GM23338 (cell line): ENCODE measurements at regions not wholly inside any gene's neighbourhood (a gene's known extent, or its start where the extent isn't known, plus 50 kb on each side); places are given as distances from the start of the nearest gene placed in this dataset.

Source experiments
- ATAC-seq: fragments of 200-7000 bp; cut with Tn5 transposase; 3 replicates; pipeline ENCODE4 v1.9.1; 2020
- DNase-seq: peaks from one replicate; pipeline ENCODE4 v3.0.0-alpha.2; 2015; ENCODE audit warnings: low spot score
- H2AFZ ChIP-seq: fragments of 200-600 bp; sonication (generic); 2 replicates; pipeline ENCODE4 v1.8.0; 2016; ENCODE audit warnings: antibody characterized with exemption, mild to moderate bottlenecking, moderate library complexity
- H3F3A ChIP-seq: fragments of 200-600 bp; sonication (generic); replicated peaks from 2 replicates; pipeline ENCODE4 v1.8.0; 2017; ENCODE audit warnings: antibody characterized with exemption, mixed run types, low read depth
- H3K27ac ChIP-seq: fragments of 200-600 bp; sonication (generic); 2 replicates; pipeline ENCODE4 v1.6.1; 2016; ENCODE audit warnings: low read depth
- H3K27me3 ChIP-seq: fragments of 200-600 bp; sonication (generic); 2 replicates; pipeline ENCODE4 v1.8.0; 2016; ENCODE audit warnings: mild to moderate bottlenecking, mixed run types, moderate library complexity; ENCODE audit not compliant: insufficient read depth
- H3K36me3 ChIP-seq: fragments of 200-600 bp; sonication (generic); 2 replicates; pipeline ENCODE4 v1.8.0; 2016; ENCODE audit warnings: mild to moderate bottlenecking; ENCODE audit not compliant: insufficient read depth
- H3K4me1 ChIP-seq: fragments of 200-600 bp; sonication (generic); 2 replicates; pipeline ENCODE4 v1.8.0; 2016; ENCODE audit warnings: mild to moderate bottlenecking, moderate library complexity; ENCODE audit not compliant: insufficient read depth
- H3K4me2 ChIP-seq: fragments of 200-600 bp; sonication (generic); 2 replicates; pipeline ENCODE4 v1.7.1; 2017; ENCODE audit warnings: mixed run types
- H3K4me3 ChIP-seq: fragments of 200-600 bp; sonication (generic); 2 replicates; pipeline ENCODE4 v1.6.1; 2016; ENCODE audit warnings: mixed run types
- H3K79me2 ChIP-seq: fragments of 200-600 bp; sonication (generic); replicated peaks from 2 replicates; pipeline ENCODE4 v1.8.0; 2017; ENCODE audit warnings: mild to moderate bottlenecking; ENCODE audit not compliant: insufficient read depth
- H3K9me2 ChIP-seq: fragments of 200-600 bp; sonication (generic); 2 replicates; pipeline ENCODE4 v1.8.0; 2017; ENCODE audit not compliant: insufficient read depth
- H4K20me1 ChIP-seq: fragments of 200-600 bp; sonication (generic); replicated peaks from 2 replicates; pipeline ENCODE4 v1.8.0; 2017; ENCODE audit warnings: mild to moderate bottlenecking; ENCODE audit not compliant: insufficient read depth
- H3K27ac Mint-ChIP-seq: 2 replicates; pipeline ENCODE4 v1.8.0; 2020; ENCODE audit warnings: inconsistent platforms, mild to moderate bottlenecking, moderate library complexity, mixed read lengths
- H3K27me3 Mint-ChIP-seq: 3 replicates; pipeline ENCODE4 v1.8.0; 2022; ENCODE audit warnings: low read depth, mild to moderate bottlenecking, moderate library complexity, mixed read lengths, inconsistent platforms; ENCODE audit not compliant: insufficient read depth, poor library complexity
- H3K36me3 Mint-ChIP-seq: 3 replicates; pipeline ENCODE4 v1.8.0; 2021; ENCODE audit warnings: low read depth, mild to moderate bottlenecking, inconsistent platforms, moderate library complexity, mixed read lengths
- H3K4me1 Mint-ChIP-seq: 3 replicates; pipeline ENCODE4 v1.8.0; 2020; ENCODE audit warnings: mild to moderate bottlenecking, inconsistent platforms, mixed read lengths
- H3K4me3 Mint-ChIP-seq: 3 replicates; pipeline ENCODE4 v1.8.0; 2021; ENCODE audit warnings: moderate library complexity, mild to moderate bottlenecking, inconsistent platforms, mixed read lengths
- H3K9me3 Mint-ChIP-seq: 3 replicates; pipeline ENCODE4 v1.8.0; 2020; ENCODE audit warnings: moderate library complexity, mild to moderate bottlenecking, inconsistent platforms, mixed read lengths
- CREB1 ChIP-seq: fragments of 250-450 bp; sonication (Bioruptor Pico); IDR thresholded peaks from 2 replicates; pipeline ENCODE4 v1.5.0; 2020; ENCODE audit warnings: low read depth, mild to moderate bottlenecking, moderate library complexity
- ETS1 ChIP-seq: IDR thresholded peaks from 2 replicates; pipeline ENCODE4 v1.6.1; 2016; ENCODE audit warnings: antibody characterized with exemption
- EZH2 ChIP-seq: fragments of 200-600 bp; sonication (generic); IDR thresholded peaks from one replicate; pipeline ENCODE4 v1.8.0; 2017; ENCODE audit warnings: antibody characterized with exemption, mild to moderate bottlenecking, low read depth; ENCODE audit not compliant: unreplicated experiment
- EZH2phosphoT487 ChIP-seq: fragments of 200-600 bp; sonication (generic); IDR thresholded peaks from one replicate; pipeline ENCODE4 v1.8.1; 2018; ENCODE audit warnings: antibody characterized with exemption; ENCODE audit not compliant: unreplicated experiment
- JUNB ChIP-seq: IDR thresholded peaks from one replicate; pipeline ENCODE4 v1.6.1; 2016; ENCODE audit warnings: antibody characterized with exemption; ENCODE audit not compliant: unreplicated experiment
- NANOG ChIP-seq: IDR thresholded peaks from 2 replicates; pipeline ENCODE4 v1.6.1; 2016; ENCODE audit warnings: antibody characterized with exemption, borderline replicate concordance
- POLR2AphosphoS5 ChIP-seq: IDR thresholded peaks from 2 replicates; pipeline ENCODE4 v1.6.1; 2016; ENCODE audit warnings: antibody characterized with exemption, low read depth
- ZNF114 ChIP-seq: fragments of 250-450 bp; sonication (Bioruptor Pico); IDR thresholded peaks from 2 replicates; pipeline ENCODE4 v1.5.0; 2020; ENCODE audit warnings: mild to moderate bottlenecking, moderate library complexity
- ZNF462 ChIP-seq: fragments of 250-450 bp; sonication (Bioruptor Pico); IDR thresholded peaks from 2 replicates; pipeline ENCODE4 v1.5.0; 2020; ENCODE audit warnings: mild to moderate bottlenecking, moderate library complexity

GRCh38 chr3:101941318-101942040 is 92.2 kb downstream of the NFKBIZ start:
- Histone ChIP-seq H3K27ac (no peak overlapping the region), H3K79me2 (no peaks in the 10 kb centered on the region), H3K4me3 (no peak overlapping the region), H3K36me3 (no peaks in the 10 kb centered on the region), H3K4me1 (peaks cover 4% of the 10 kb centered on the region; the same call in 1 of the 2 replicates), H3K4me2 (no peak overlapping the region), H3F3A (no peaks in the 10 kb centered on the region), H4K20me1 (no peaks in the 10 kb centered on the region), H3K27me3 (no peaks in the 10 kb centered on the region), H3K9me2 (no peaks in the 10 kb centered on the region), H2AFZ (no peak overlapping the region)
- no peak for DNase-seq
- H3K27ac Mint-ChIP-seq = no peak overlapping the region
- no peaks in the 10 kb centered on the region for H3K4me1 Mint-ChIP-seq
- H3K27me3 Mint-ChIP-seq = no peaks in the 10 kb centered on the region
- no peak overlapping the region for H3K4me3 Mint-ChIP-seq
- TF ChIP-seq CREB1 (CRISPR knock-in tag) = no peak
- no peak for TF ChIP-seq JUNB
- no peak for TF ChIP-seq NANOG
- no peak for TF ChIP-seq ZNF114 (CRISPR knock-in tag)
- TF ChIP-seq EZH2phosphoT487 = no peak
- H3K36me3 Mint-ChIP-seq = no peaks in the 10 kb centered on the region
- H3K9me3 Mint-ChIP-seq = no peaks in the 10 kb centered on the region
- no peak for ATAC-seq

GRCh38 chr3:101942356-101942755 is 93.0 kb downstream of the NFKBIZ start:
- H3K79me2 ChIP-seq = no peaks in the 10 kb centered on the region
- Mint-ChIP-seq H3K27ac (no peak overlapping the region), H3K4me1 (no peaks in the 10 kb centered on the region), H3K4me3 (no peak overlapping the region), H3K36me3 (no peaks in the 10 kb centered on the region), H3K27me3 (no peaks in the 10 kb centered on the region), H3K9me3 (no peaks in the 10 kb centered on the region)
- H3K27me3 ChIP-seq = no peaks in the 10 kb centered on the region
- H2AFZ ChIP-seq = no peak overlapping the region
- H4K20me1 ChIP-seq = no peaks in the 10 kb centered on the region
- H3K9me2 ChIP-seq = no peaks in the 10 kb centered on the region
- TF ChIP-seq POLR2AphosphoS5 (no peak), ETS1 (no peak), CREB1 (CRISPR knock-in tag) (no peak), EZH2 (no peak), NANOG (no peak), ZNF114 (CRISPR knock-in tag) (no peak), EZH2phosphoT487 (no peak), ZNF462 (no peak)
- ATAC-seq (no peak), DNase-seq (no peak)
- H3K4me2 ChIP-seq = no peak overlapping the region
- H3K27ac ChIP-seq = no peak overlapping the region
- no peaks in the 10 kb centered on the region for H3F3A ChIP-seq
- H3K4me3 ChIP-seq = no peak overlapping the region
- H3K4me1 ChIP-seq = peaks cover 4% of the 10 kb centered on the region; the same call in 1 of the 2 replicates
- no peaks in the 10 kb centered on the region for H3K36me3 ChIP-seq
